Loucy (cell line): ENCODE measurements at regions not wholly inside any gene's neighbourhood (a gene's known extent, or its start where the extent isn't known, plus 50 kb on each side); places are given as distances from the start of the nearest gene placed in this dataset.

ENCODE experiments used
- H2AFZ ChIP-seq: fragments of 200-600 bp; sonication (generic); 2 replicates; pipeline ENCODE4 v1.6.0; 2016; ENCODE audit warnings: antibody characterized with exemption, mild to moderate bottlenecking, low read length, moderate library complexity
- H3F3A ChIP-seq: fragments of 200-600 bp; 2 replicates; pipeline ENCODE4 v1.6.0; 2016; ENCODE audit warnings: antibody characterized with exemption, low read depth, mild to moderate bottlenecking
- H3K27me3 ChIP-seq: fragments of 200-600 bp; sonication (generic); 2 replicates; pipeline ENCODE4 v1.6.1; 2014; ENCODE audit warnings: low read length, mild to moderate bottlenecking; ENCODE audit not compliant: insufficient read depth, poor library complexity, severe bottlenecking
- H3K36me3 ChIP-seq: fragments of 200-600 bp; sonication (generic); 2 replicates; pipeline ENCODE4 v1.6.1; 2016; ENCODE audit warnings: low read length; ENCODE audit not compliant: insufficient read depth
- H3K4me1 ChIP-seq: fragments of 200-600 bp; sonication (generic); 2 replicates; pipeline ENCODE4 v1.5.1; 2014; ENCODE audit warnings: low read length, mild to moderate bottlenecking; ENCODE audit not compliant: insufficient read depth, poor library complexity, severe bottlenecking
- H3K4me2 ChIP-seq: fragments of 200-600 bp; sonication (generic); 2 replicates; pipeline ENCODE4 v1.6.0; 2014; ENCODE audit warnings: antibody characterized with exemption, low read length, low read depth, mild to moderate bottlenecking; ENCODE audit not compliant: poor library complexity, severe bottlenecking
- H3K4me3 ChIP-seq: fragments of 200-600 bp; sonication (generic); 2 replicates; pipeline ENCODE4 v1.5.1; 2014; ENCODE audit warnings: low read length, mild to moderate bottlenecking, mixed read lengths; ENCODE audit not compliant: poor library complexity, severe bottlenecking
- H3K79me2 ChIP-seq: fragments of 200-600 bp; sonication (generic); 2 replicates; pipeline ENCODE4 v1.6.1; 2014; ENCODE audit warnings: low read length; ENCODE audit not compliant: insufficient read depth
- H3K9ac ChIP-seq: fragments of 200-600 bp; sonication (generic); 2 replicates; pipeline ENCODE4 v1.6.0; 2014; ENCODE audit warnings: mild to moderate bottlenecking, low read depth, low read length, moderate library complexity; ENCODE audit not compliant: poor library complexity, severe bottlenecking
- H3K9me2 ChIP-seq: fragments of 200-600 bp; sonication (generic); replicated peaks from 2 replicates; pipeline ENCODE4 v1.6.1; 2016; ENCODE audit warnings: low read depth, low read length, mixed read lengths
- H3K9me3 ChIP-seq: fragments of 200-600 bp; sonication (generic); 2 replicates; pipeline ENCODE4 v1.6.1; 2014; ENCODE audit warnings: mild to moderate bottlenecking, antibody characterized with exemption, low read length, low read depth; ENCODE audit not compliant: insufficient read depth
- H4K20me1 ChIP-seq: fragments of 200-600 bp; sonication (generic); 2 replicates; pipeline ENCODE4 v1.6.0; 2014; ENCODE audit warnings: antibody characterized with exemption, low read length, mild to moderate bottlenecking; ENCODE audit not compliant: insufficient read depth, poor library complexity, severe bottlenecking
- CTCF ChIP-seq: fragments of 200-600 bp; sonication (generic); conservative IDR thresholded peaks from 2 replicates; pipeline ENCODE4 v1.5.1; 2014; ENCODE audit warnings: mild to moderate bottlenecking, antibody characterized with exemption, low read length
- EZH2phosphoT487 ChIP-seq: fragments of 200-600 bp; IDR thresholded peaks from 2 replicates; pipeline ENCODE4 v1.6.1; 2018; ENCODE audit warnings: antibody characterized with exemption, mild to moderate bottlenecking, moderate library complexity, borderline replicate concordance

- TF ChIP-seq CTCF (no peak), EZH2phosphoT487 (no peak)
- no peaks in the 10 kb centered on the region for H3K27me3 ChIP-seq
- no peaks in the 10 kb centered on the region for H3K9me2 ChIP-seq
Observed at GRCh38 chr6:40778918-40779317, 191.8 kb upstream of the LRFN2 start.

GRCh38 chr6:40778196-40778595, 191.0 kb upstream of the LRFN2 start:
- Histone ChIP-seq H3K27me3 (no peaks in the 10 kb centered on the region), H2AFZ (no peak overlapping the region), H3K9me2 (no peaks in the 10 kb centered on the region), H4K20me1 (no peaks in the 10 kb centered on the region), H3K9me3 (no peaks in the 10 kb centered on the region), H3K4me3 (no peak overlapping the region), H3K4me1 (no peaks in the 10 kb centered on the region), H3K9ac (no peak overlapping the region), H3F3A (no peaks in the 10 kb centered on the region), H3K4me2 (no peak overlapping the region), H3K79me2 (no peaks in the 10 kb centered on the region), H3K36me3 (no peaks in the 10 kb centered on the region)
- TF ChIP-seq EZH2phosphoT487 (no peak), CTCF (no peak)

More at GRCh38 chr6:40778918-40779317, 191.8 kb upstream of the LRFN2 start:
- Histone ChIP-seq H2AFZ (no peak overlapping the region), H3K9ac (no peak overlapping the region), H3K79me2 (no peaks in the 10 kb centered on the region), H3F3A (no peaks in the 10 kb centered on the region), H3K4me3 (no peak overlapping the region), H3K9me3 (no peaks in the 10 kb centered on the region), H3K4me2 (no peak overlapping the region), H3K36me3 (no peaks in the 10 kb centered on the region), H3K4me1 (no peaks in the 10 kb centered on the region), H4K20me1 (no peaks in the 10 kb centered on the region)

- no peak overlapping the region for H3K4me3 ChIP-seq
- H3K36me3 ChIP-seq, result no peaks in the 10 kb centered on the region
- H3K9me2 ChIP-seq, result no peaks in the 10 kb centered on the region
- no peaks in the 10 kb centered on the region for H3K4me1 ChIP-seq
- H3K9ac ChIP-seq, result no peak overlapping the region
- no peaks in the 10 kb centered on the region for H3K27me3 ChIP-seq
- no peak overlapping the region for H2AFZ ChIP-seq
- TF ChIP-seq EZH2phosphoT487 (no peak), CTCF (peak; percentile 69)
- H3F3A ChIP-seq, result no peaks in the 10 kb centered on the region
- no peaks in the 10 kb centered on the region for H4K20me1 ChIP-seq
- H3K79me2 ChIP-seq, result no peaks in the 10 kb centered on the region
- no peak overlapping the region for H3K4me2 ChIP-seq
- no peaks in the 10 kb centered on the region for H3K9me3 ChIP-seq
Observed at GRCh38 chr6:40774932-40775331, 187.8 kb upstream of the LRFN2 start.
